PC-3 (cell line): ENCODE measurements at regions not wholly inside any gene's neighbourhood (a gene's known extent, or its start where the extent isn't known, plus 50 kb on each side); places are given as distances from the start of the nearest gene placed in this dataset.

Experiments used
- ATAC-seq: fragments of 200-7000 bp; cut with Tn5 transposase; 2 replicates; pipeline ENCODE4 v1.9.1; 2020; ENCODE audit warnings: mild to moderate bottlenecking, moderate library complexity
- BruUV-seq: library from RNA; stranded (reverse); fragments of 400-500 nt; replicated peaks from 2 replicates; lab custom pipeline; 2021; lab: Mats Ljungman, UMichigan
- CTCF ChIA-PET: fragments of 300-600 bp; sonication (Branson Sonifier 250); formaldehyde crosslinking; loops from one replicate; lab custom pipeline; 2022; ENCODE audit warnings: antibody characterized with exemption; lab: Charles Lee
- POLR2A ChIA-PET: fragments of 300-600 bp; sonication (Branson Sonifier 250); formaldehyde crosslinking; loops from one replicate; lab custom pipeline; 2022; ENCODE audit warnings: antibody characterized with exemption; ENCODE audit not compliant: unreplicated experiment; lab: Charles Lee
- DNase-seq: peaks from one replicate; pipeline ENCODE4 v3.0.0-alpha.2; 2015
- H2AFZ ChIP-seq: fragments of 300-600 bp; sonication (generic); 2 replicates; pipeline ENCODE4 v1.6.0; 2016; ENCODE audit warnings: antibody characterized with exemption, low read length
- H3F3A ChIP-seq: fragments of 300-600 bp; sonication (generic); one replicate; pipeline ENCODE4 v1.6.0; 2017; ENCODE audit warnings: antibody characterized with exemption, low read length, control low read depth, mild to moderate bottlenecking; ENCODE audit not compliant: unreplicated experiment
- H3K27ac ChIP-seq: fragments of 300-600 bp; sonication (generic); 2 replicates; pipeline ENCODE4 v1.5.1; 2016; ENCODE audit warnings: mild to moderate bottlenecking, low read length
- H3K27me3 ChIP-seq: fragments of 300-600 bp; sonication (generic); 2 replicates; pipeline ENCODE4 v1.6.1; 2016; ENCODE audit warnings: low read length, mixed read lengths
- H3K36me3 ChIP-seq: fragments of 300-600 bp; sonication (generic); 2 replicates; pipeline ENCODE4 v1.6.1; 2016; ENCODE audit warnings: low read depth, mixed run types, low read length, mixed read lengths
- H3K4me1 ChIP-seq: fragments of 300-600 bp; sonication (generic); 2 replicates; pipeline ENCODE4 v1.5.1; 2016; ENCODE audit warnings: low read length; ENCODE audit not compliant: insufficient read depth
- H3K4me2 ChIP-seq: fragments of 300-600 bp; sonication (generic); 2 replicates; pipeline ENCODE4 v1.6.0; 2016; ENCODE audit warnings: low read length
- H3K4me3 ChIP-seq: fragments of 300-600 bp; sonication (generic); 2 replicates; pipeline ENCODE4 v1.5.1; 2016; ENCODE audit warnings: mild to moderate bottlenecking, low read length, mixed read lengths
- H3K79me2 ChIP-seq: fragments of 300-600 bp; sonication (generic); 2 replicates; pipeline ENCODE4 v1.6.1; 2017; ENCODE audit warnings: low read length, mixed read lengths
- H3K9ac ChIP-seq: fragments of 300-600 bp; sonication (generic); 2 replicates; pipeline ENCODE4 v1.6.0; 2016; ENCODE audit warnings: mild to moderate bottlenecking, low read length
- H3K9me2 ChIP-seq: fragments of 300-600 bp; sonication (generic); replicated peaks from 2 replicates; pipeline ENCODE4 v1.6.1; 2016; ENCODE audit warnings: mixed run types, low read length, mixed read lengths
- H3K9me3 ChIP-seq: fragments of 300-600 bp; sonication (generic); 2 replicates; pipeline ENCODE4 v1.6.1; 2016; ENCODE audit warnings: low read length, mixed read lengths
- H4K20me1 ChIP-seq: fragments of 300-600 bp; sonication (generic); 2 replicates; pipeline ENCODE4 v1.6.1; 2016; ENCODE audit warnings: low read length, mixed read lengths
- EZH2 ChIP-seq: fragments of 300-600 bp; sonication (generic); IDR thresholded peaks from one replicate; pipeline ENCODE4 v1.6.1; 2017; ENCODE audit warnings: antibody characterized with exemption, mild to moderate bottlenecking, low read length; ENCODE audit not compliant: unreplicated experiment
- EZH2phosphoT487 ChIP-seq: fragments of 300-600 bp; sonication (generic); IDR thresholded peaks from 2 replicates; pipeline ENCODE4 v1.6.1; 2018; ENCODE audit warnings: mild to moderate bottlenecking, antibody characterized with exemption, low read length, borderline replicate concordance
- intact Hi-C: fragments of 100-400 bp; cut with micrococcal nuclease; formaldehyde crosslinking; loops from 2 replicates; pipeline ENCODE4 v1.9.0; 2023
- TF ChIP-seq, protein P1 (sequence below): fragments of 300-600 bp; sonication (generic); conservative IDR thresholded peaks from 2 replicates; pipeline ENCODE4 v1.5.1; 2017; ENCODE audit warnings: antibody characterized with exemption, low read depth, mild to moderate bottlenecking, low read length

DNA sequence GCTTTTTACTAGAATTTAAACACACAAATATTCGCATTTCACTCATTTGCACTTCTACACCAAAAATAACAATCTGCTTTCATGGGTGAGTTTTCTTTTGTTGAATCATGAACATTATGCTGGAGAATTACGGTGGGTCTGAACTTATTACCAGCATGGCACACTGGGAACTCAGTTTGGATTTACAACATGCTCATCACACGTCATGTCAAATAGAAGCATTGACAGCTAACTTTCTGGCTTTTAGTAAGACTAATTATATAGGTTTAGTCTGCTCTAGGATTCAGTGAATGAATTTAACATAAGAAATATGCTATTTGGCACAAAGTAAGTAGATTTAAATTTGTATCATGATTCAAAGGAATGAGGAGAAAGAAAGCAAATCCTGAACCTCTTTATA lies 290.4 kb downstream of the TMEM167A start:
- ATAC-seq (no peak), DNase-seq (no peak)
- no peaks in the 10 kb centered on the region for H3K27me3 ChIP-seq
- POLR2A ChIA-PET = no interaction called here
- no peak overlapping the region for H3K27ac ChIP-seq
- no peaks in the 10 kb centered on the region for H3K9me3 ChIP-seq
- no peaks in the 10 kb centered on the region for H3F3A ChIP-seq
- CTCF ChIA-PET = no interaction called here
- no peak overlapping the region for H3K4me3 ChIP-seq
- H3K9ac ChIP-seq = no peak overlapping the region
- TF ChIP-seq EZH2phosphoT487 (no peak), EZH2 (no peak)
- TF ChIP-seq, protein P1, sequence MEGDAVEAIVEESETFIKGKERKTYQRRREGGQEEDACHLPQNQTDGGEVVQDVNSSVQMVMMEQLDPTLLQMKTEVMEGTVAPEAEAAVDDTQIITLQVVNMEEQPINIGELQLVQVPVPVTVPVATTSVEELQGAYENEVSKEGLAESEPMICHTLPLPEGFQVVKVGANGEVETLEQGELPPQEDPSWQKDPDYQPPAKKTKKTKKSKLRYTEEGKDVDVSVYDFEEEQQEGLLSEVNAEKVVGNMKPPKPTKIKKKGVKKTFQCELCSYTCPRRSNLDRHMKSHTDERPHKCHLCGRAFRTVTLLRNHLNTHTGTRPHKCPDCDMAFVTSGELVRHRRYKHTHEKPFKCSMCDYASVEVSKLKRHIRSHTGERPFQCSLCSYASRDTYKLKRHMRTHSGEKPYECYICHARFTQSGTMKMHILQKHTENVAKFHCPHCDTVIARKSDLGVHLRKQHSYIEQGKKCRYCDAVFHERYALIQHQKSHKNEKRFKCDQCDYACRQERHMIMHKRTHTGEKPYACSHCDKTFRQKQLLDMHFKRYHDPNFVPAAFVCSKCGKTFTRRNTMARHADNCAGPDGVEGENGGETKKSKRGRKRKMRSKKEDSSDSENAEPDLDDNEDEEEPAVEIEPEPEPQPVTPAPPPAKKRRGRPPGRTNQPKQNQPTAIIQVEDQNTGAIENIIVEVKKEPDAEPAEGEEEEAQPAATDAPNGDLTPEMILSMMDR = no peak
- no peak overlapping the region for H3K4me2 ChIP-seq
- no TSS peak for BruUV-seq
- no peaks in the 10 kb centered on the region; the same call in 1 of the 2 replicates for H3K9me2 ChIP-seq
- intact Hi-C loops = no loop called here
- no peaks in the 10 kb centered on the region for H4K20me1 ChIP-seq
- H3K36me3 ChIP-seq = no peaks in the 10 kb centered on the region
- H2AFZ ChIP-seq = no peak overlapping the region
- no peaks in the 10 kb centered on the region for H3K79me2 ChIP-seq
- no peaks in the 10 kb centered on the region for H3K4me1 ChIP-seq

DNA sequence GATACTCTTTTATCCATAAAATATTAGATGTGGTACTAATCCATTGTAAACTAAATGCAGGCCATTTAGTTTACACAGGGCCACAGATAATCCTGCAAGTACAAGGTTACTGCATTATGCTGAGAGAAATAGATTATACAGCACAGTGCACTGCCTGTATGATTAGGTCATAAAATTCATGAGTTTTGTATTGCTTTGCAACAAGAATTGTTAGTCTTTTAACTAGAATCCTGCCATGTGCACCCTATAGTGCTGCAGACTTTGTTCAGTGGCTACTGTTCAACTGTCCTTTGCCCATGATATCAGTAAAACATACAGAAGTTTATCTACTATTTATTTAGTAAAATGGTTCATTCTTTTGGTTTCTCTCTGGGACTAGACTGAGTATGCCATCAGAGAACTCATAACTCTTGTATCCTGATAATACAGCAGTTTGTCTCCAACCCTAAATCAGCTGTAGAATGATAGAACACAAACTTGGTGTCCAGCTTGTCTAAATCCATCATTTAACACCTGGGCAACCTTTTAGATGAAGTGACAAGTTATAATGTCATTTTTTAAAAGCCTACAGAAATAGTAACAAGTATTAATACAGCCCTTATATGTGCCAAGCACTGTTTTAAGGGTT lies 291.2 kb downstream of the TMEM167A start:
- DNase-seq = no peak
- no peak overlapping the region for H2AFZ ChIP-seq
- no peak overlapping the region for H3K4me2 ChIP-seq
- H3K4me1 ChIP-seq = no peaks in the 10 kb centered on the region
- POLR2A ChIA-PET = interaction anchor here (0.7 kb wide), 1 partner anchor 731 kb away, joined by 3 read pairs; no protein-coding TSS in a partner anchor
- no peaks in the 10 kb centered on the region; the same call in 1 of the 2 replicates for H3K9me2 ChIP-seq
- ATAC-seq = no peak
- no peaks in the 10 kb centered on the region for H3K79me2 ChIP-seq
- CTCF ChIA-PET = no interaction called here
- H3K9me3 ChIP-seq = no peaks in the 10 kb centered on the region
- no peak overlapping the region for H3K9ac ChIP-seq
- TF ChIP-seq EZH2 (no peak), EZH2phosphoT487 (no peak)
- TF ChIP-seq, protein P1 = no peak
- no peaks in the 10 kb centered on the region for H3F3A ChIP-seq
- H3K4me3 ChIP-seq = no peak overlapping the region
- no peak overlapping the region for H3K27ac ChIP-seq
- H4K20me1 ChIP-seq = no peaks in the 10 kb centered on the region
- H3K36me3 ChIP-seq = no peaks in the 10 kb centered on the region
- no peaks in the 10 kb centered on the region for H3K27me3 ChIP-seq
- BruUV-seq = no TSS peak
- intact Hi-C loops = no loop called here

DNA sequence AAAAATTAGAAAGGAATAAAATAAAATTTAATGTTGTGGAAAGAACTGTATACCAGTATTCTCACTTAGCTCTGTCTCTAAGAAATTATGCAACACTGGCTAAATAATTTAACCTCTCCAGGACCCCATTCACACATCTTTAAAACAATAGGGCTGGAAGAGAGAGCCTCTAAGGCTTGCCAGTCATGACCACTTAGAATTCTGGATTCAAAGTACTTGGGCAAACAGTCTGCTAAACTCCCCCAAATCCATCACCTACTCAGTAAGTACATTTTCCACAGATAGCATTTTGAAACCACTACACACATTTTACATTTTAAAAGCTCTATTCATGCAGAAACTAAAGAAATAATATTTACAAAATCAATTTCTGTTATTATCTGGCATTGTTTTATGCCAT lies 291.7 kb downstream of the TMEM167A start:
- no peak for DNase-seq
- Histone ChIP-seq H2AFZ (no peak overlapping the region), H3K9me3 (no peaks in the 10 kb centered on the region), H3K4me1 (no peaks in the 10 kb centered on the region), H3K27me3 (no peaks in the 10 kb centered on the region), H3K36me3 (no peaks in the 10 kb centered on the region), H3K9ac (no peak overlapping the region), H3K9me2 (no peaks in the 10 kb centered on the region; the same call in 1 of the 2 replicates), H3K4me2 (no peak overlapping the region), H3F3A (no peaks in the 10 kb centered on the region), H3K27ac (no peak overlapping the region), H3K4me3 (no peak overlapping the region), H4K20me1 (no peaks in the 10 kb centered on the region), H3K79me2 (no peaks in the 10 kb centered on the region)
- POLR2A ChIA-PET = interaction anchor here (0.7 kb wide), 1 partner anchor 732 kb away, joined by 3 read pairs; no protein-coding TSS in a partner anchor
- no peak for TF ChIP-seq EZH2
- TF ChIP-seq, protein P1 = no peak
- TF ChIP-seq EZH2phosphoT487 = no peak
- intact Hi-C loops = no loop called here
- CTCF ChIA-PET = no interaction called here
- ATAC-seq = no peak
- BruUV-seq = no TSS peak
